Stomach (tissue), 8 donors: ENCODE measurements at regions not wholly inside any gene's neighbourhood (a gene's known extent, or its start where the extent isn't known, plus 50 kb on each side); places are given as distances from the start of the nearest gene placed in this dataset.
"Not testable (repeated sequence)": the region's sequence is repeated elsewhere in the genome, so short reads cannot be mapped to it uniquely, and the experiment has no call there.

Experiments used
- DNase-seq, 2 donors: peaks; one replicate each; pipeline versions ENCODE4 v3.0.0 to v3.0.0-alpha.2; 2013 to 2019
- H3K27ac ChIP-seq, 5 donors: fragments of 200-600 bp in 4 of 5; sonication (generic) in 4 of 5; one replicate each; pipeline ENCODE4 v1.5.1; 2013 to 2019; ENCODE audit warnings: mild to moderate bottlenecking in 1 of 5, moderate library complexity in 1 of 5
- H3K27me3 ChIP-seq, 3 donors: fragments of 200-600 bp; sonication (generic); one replicate each; pipeline ENCODE4 v1.5.1; 2017 to 2019; ENCODE audit warnings: mixed run types in 1 of 3
- H3K36me3 ChIP-seq, 4 donors: fragments of 200-600 bp; sonication (generic); 1 replicate in 3 of 4; 2 replicates in 1 of 4; pipeline ENCODE4 v1.5.1; 2016 to 2019
- H3K4me1 ChIP-seq, 4 donors: fragments of 200-600 bp; sonication (generic); one replicate each; pipeline ENCODE4 v1.5.1; 2016 to 2019
- H3K4me3 ChIP-seq, 4 donors: fragments of 200-600 bp; sonication (generic) in 3 of 4; one replicate each; pipeline ENCODE4 v1.5.1; 2016 to 2019; ENCODE audit warnings: mild to moderate bottlenecking in 1 of 4
- H3K9me3 ChIP-seq, 4 donors: fragments of 200-600 bp; sonication (generic); one replicate each; pipeline ENCODE4 v1.5.1; 2016 to 2019
- EP300 ChIP-seq: sonication (generic); formaldehyde crosslinking; IDR thresholded peaks from one replicate; pipeline ENCODE4 v1.6.1; 2017; ENCODE audit warnings: antibody characterized with exemption
- POLR2A ChIP-seq, 4 donors: fragments of 450-650 bp; IDR thresholded peaks; one replicate each; pipeline ENCODE4 v1.6.1; 2016; ENCODE audit warnings: antibody characterized with exemption in 4 of 4, control low read depth in 2 of 4, mild to moderate bottlenecking in 1 of 4, moderate library complexity in 1 of 4
- POLR2AphosphoS5 ChIP-seq, 3 donors: sonication (generic); formaldehyde crosslinking; IDR thresholded peaks; one replicate each; pipeline ENCODE4 v1.6.1; 2016; ENCODE audit warnings: antibody characterized with exemption in 3 of 3
- WGBS, 5 donors: extraction: QIAGEN DNeasy Blood & Tissue Kit in 3 of 5; methylation state at CpG; one replicate each; pipeline versions ENCODE4 v1.1.5 to v1.1.7; 2013 to 2018; 5-methylcytosine and 5-hydroxymethylcytosine counted together
- intact Hi-C: fragments of 100-400 bp; cut with DNase I; formaldehyde crosslinking; loops from one replicate; pipeline ENCODE4 v1.15.1; 2023; ENCODE audit warnings: low total_unique reads
- TF ChIP-seq, protein P1 (sequence below), 7 experiments: fragments of 450-650 bp in 4 of 7; fragments of 200-600 bp in 3 of 7; sonication (generic) in 3 of 7; IDR thresholded peaks; one replicate each; pipeline ENCODE4 v1.5.1; 2016 to 2019; ENCODE audit warnings: antibody characterized with exemption in 7 of 7, control low read depth in 2 of 7, mild to moderate bottlenecking in 1 of 7
- donor health status: healthy with polysubstance abuse.
- donor health status: Bipolar disorder and iron deficiency.
- donor health status: healthy.

DNA sequence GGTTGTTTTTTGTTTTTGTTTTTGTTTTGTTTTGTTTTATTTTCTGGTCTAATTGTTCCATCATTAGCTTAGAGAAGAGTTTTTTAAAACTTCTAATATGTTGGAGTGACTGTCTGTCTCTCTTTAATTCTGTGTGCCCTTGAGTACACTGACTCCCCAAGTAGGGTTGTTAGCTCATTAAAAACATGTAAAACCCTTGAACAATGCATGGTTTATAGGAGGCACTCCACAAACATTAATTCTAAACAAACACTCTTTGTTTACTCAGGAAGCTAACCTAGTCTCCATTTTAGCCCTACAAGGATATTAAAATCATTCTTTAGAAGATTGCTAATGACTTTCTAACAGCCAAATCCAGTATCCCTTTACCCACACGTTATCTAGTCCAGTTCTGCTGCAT is 100.5 kb downstream of the CGGBP1 start:
- H3K36me3 ChIP-seq: no peaks in the 10 kb centered on the region
- 37 to 58% (median 47%) methylated on average over 1 of the region's 1 CpG for WGBS, 5 donors

DNA sequence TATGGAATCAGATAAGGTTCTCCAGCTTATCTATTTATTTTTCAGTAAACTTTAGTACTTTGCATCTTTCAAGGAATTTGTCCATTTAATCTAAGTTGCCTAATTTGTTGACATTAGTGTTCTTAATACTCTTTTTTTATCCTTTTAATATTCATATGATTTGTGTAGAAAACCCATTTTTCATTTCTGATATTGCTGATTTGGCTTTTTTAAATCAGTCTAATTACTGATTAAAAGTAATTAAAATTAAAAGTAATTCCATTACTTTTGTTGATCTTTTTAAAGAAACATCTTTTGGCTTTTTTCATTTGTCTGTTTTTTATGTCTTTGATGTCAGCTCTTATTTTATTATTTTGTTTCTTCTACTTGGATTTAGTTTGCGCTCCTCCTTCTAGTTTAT is 101.2 kb downstream of the CGGBP1 start:
- H3K4me3 ChIP-seq: no peak overlapping the region
- no peak for TF ChIP-seq EP300
- TF ChIP-seq POLR2A (IDR thresholded peaks at IDR 0.05): no peak
- no peak for TF ChIP-seq POLR2AphosphoS5 (IDR thresholded peaks at IDR 0.05)
- TF ChIP-seq, protein P1, sequence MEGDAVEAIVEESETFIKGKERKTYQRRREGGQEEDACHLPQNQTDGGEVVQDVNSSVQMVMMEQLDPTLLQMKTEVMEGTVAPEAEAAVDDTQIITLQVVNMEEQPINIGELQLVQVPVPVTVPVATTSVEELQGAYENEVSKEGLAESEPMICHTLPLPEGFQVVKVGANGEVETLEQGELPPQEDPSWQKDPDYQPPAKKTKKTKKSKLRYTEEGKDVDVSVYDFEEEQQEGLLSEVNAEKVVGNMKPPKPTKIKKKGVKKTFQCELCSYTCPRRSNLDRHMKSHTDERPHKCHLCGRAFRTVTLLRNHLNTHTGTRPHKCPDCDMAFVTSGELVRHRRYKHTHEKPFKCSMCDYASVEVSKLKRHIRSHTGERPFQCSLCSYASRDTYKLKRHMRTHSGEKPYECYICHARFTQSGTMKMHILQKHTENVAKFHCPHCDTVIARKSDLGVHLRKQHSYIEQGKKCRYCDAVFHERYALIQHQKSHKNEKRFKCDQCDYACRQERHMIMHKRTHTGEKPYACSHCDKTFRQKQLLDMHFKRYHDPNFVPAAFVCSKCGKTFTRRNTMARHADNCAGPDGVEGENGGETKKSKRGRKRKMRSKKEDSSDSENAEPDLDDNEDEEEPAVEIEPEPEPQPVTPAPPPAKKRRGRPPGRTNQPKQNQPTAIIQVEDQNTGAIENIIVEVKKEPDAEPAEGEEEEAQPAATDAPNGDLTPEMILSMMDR (IDR thresholded peaks at IDR 0.05): no peak
- intact Hi-C loops: no loop called here
- no peaks in the 10 kb centered on the region for H3K9me3 ChIP-seq
- H3K4me1 ChIP-seq: no peaks in the 10 kb centered on the region
- H3K27me3 ChIP-seq: no peaks in the 10 kb centered on the region
- no peak overlapping the region for H3K27ac ChIP-seq
- no peak for DNase-seq
- 91 to 98% (median 94%) methylated on average over 1 of the region's 1 CpG for WGBS, 5 donors
- no peaks in the 10 kb centered on the region for H3K36me3 ChIP-seq

More for the DNA sequence above, 100.5 kb downstream of the CGGBP1 start:
- TF ChIP-seq EP300: no peak
- no peak for TF ChIP-seq POLR2AphosphoS5 (IDR thresholded peaks at IDR 0.05)
- TF ChIP-seq, protein P1 (IDR thresholded peaks at IDR 0.05): no peak
- no peak for TF ChIP-seq POLR2A (IDR thresholded peaks at IDR 0.05)
- Histone ChIP-seq H3K4me1 (no peaks in the 10 kb centered on the region), H3K9me3 (no peaks in the 10 kb centered on the region), H3K4me3 (no peak overlapping the region), H3K27me3 (no peaks in the 10 kb centered on the region), H3K27ac (no peak overlapping the region)
- intact Hi-C loops: no loop called here
- DNase-seq: no peak

DNA sequence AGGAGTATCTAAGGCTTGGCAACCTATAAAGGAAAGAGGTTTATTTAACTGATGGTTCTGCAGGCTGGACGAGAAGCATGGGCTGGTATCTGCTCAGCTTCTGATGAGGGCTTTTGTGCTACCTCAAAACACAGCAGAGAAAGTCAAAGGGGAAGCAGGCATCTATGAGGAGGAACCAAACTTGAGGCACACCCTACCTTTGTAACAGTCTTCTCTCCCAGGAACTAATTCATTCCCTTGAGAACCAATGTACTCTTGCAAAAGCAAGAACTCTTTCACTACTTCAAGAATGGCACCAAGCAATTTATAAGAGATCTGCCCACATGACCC is 109.0 kb downstream of the CGGBP1 start:
- intact Hi-C loops: no loop called here
- no peaks in the 10 kb centered on the region for H3K36me3 ChIP-seq
- H3K27ac ChIP-seq: no peak overlapping the region
- H3K4me1 ChIP-seq: no peaks in the 10 kb centered on the region
- no peaks in the 10 kb centered on the region for H3K9me3 ChIP-seq
- 36 to 58% (median 47%) methylated on average over 1 of the region's 1 CpG for WGBS, 5 donors
- no peak overlapping the region for H3K4me3 ChIP-seq
- H3K27me3 ChIP-seq: no peaks in the 10 kb centered on the region
- TF ChIP-seq EP300: no peak
- TF ChIP-seq, protein P1 (IDR thresholded peaks at IDR 0.05): no peak
- no peak for TF ChIP-seq POLR2A (IDR thresholded peaks at IDR 0.05)
- no peak for TF ChIP-seq POLR2AphosphoS5 (IDR thresholded peaks at IDR 0.05)
- DNase-seq: no peak

DNA sequence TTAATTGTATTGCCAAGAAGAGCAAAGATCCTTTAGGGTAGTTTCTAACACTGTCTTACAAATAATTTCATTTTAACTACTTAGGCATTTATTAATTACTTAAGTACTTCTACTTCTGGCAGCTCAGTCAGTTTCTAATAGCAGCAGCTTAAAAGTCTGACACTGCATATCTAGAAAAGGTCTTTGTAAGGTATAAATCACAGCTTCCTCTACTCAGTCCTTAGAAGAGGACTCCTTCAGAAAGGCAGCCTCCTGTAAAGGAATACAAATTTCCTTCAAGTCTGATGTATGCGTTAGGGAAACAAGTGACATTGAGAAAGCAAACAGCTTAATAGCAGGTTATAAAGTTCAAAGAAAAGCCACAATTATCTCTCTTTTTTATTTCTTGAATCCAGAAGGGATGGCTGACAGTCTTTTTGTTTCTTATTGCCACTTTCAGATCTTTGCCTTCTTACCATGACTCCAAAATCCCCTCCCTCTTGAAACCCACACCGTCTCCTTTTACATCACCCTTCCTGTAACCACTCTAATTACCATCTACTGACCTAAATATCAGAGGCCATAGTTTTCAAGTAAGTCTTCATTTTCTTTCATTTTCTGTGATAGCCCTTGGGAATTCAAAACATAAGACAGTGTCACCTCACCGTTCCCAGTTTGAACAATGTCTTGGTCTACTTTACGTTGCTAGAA is 109.5 kb downstream of the CGGBP1 start:
- intact Hi-C loops: no loop called here
- no peak for DNase-seq
- WGBS, 5 donors: 63 to 74% (median 69%) methylated on average over 4 of the region's 4 CpGs
- H3K4me3 ChIP-seq: no peak overlapping the region
- no peaks in the 10 kb centered on the region for H3K4me1 ChIP-seq
- no peak overlapping the region for H3K27ac ChIP-seq
- H3K36me3 ChIP-seq: no peaks in the 10 kb centered on the region
- TF ChIP-seq, protein P1 (IDR thresholded peaks at IDR 0.05): no peak
- no peak for TF ChIP-seq POLR2A (IDR thresholded peaks at IDR 0.05)
- TF ChIP-seq EP300: no peak
- no peak for TF ChIP-seq POLR2AphosphoS5 (IDR thresholded peaks at IDR 0.05)
- no peaks in the 10 kb centered on the region for H3K27me3 ChIP-seq
- no peaks in the 10 kb centered on the region for H3K9me3 ChIP-seq

DNA sequence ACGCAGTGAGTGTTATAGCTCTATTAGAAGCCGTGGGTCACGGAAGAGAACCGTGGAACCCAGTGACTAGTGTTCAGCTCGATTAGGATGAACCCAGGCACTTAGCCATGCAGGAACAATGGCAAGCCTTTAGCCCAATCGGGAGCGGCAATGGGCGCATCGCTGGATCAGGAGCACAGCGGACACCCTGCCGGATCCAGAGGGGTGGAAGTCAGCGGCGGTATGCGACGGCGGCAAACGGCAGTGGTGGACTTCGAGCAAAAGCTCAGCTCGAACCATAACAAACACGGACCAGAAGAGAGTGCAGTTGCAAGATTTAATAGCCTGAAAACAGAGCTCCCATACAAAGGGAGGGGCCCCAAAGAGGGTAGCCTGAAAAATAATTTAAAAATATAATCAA is 112.8 kb downstream of the CGGBP1 start:
- DNase-seq, H3K9me3 ChIP-seq, H3K27me3 ChIP-seq, H3K36me3 ChIP-seq, H3K27ac ChIP-seq, H3K4me1 ChIP-seq, H3K4me3 ChIP-seq, intact Hi-C loops: not testable (repeated sequence)
- 91 to 94% (median 92%) methylated on average over 19 to 20 of the region's 20 CpGs for WGBS, 5 donors

DNA sequence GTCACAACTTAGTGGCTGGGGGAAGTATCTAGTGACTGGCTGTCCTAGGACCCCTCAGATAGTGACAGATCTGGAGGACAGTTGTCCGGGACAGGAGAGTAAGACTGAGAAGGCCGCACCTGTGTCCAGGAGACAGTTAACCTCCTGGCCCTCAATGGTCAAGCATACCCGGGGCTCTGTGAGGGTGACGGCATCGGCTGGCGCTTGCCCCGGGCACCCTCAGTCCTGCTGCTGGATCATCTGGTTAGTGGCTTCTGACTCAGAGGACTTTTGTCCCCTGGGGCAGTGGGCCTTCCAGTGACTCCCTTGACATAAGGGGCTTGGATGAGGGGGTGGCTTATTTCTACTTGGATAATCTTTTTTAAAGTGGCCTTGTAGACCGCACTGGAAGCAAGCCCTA is 116.5 kb downstream of the CGGBP1 start:
- H3K4me3 ChIP-seq, H3K9me3 ChIP-seq, H3K36me3 ChIP-seq, H3K27ac ChIP-seq, H3K27me3 ChIP-seq, intact Hi-C loops, DNase-seq, H3K4me1 ChIP-seq: not testable (repeated sequence)
- 91 to 98% (median 95%) methylated on average over 8 of the region's 8 CpGs for WGBS, 5 donors
